Peyer's patch (tissue), 4 donors: ENCODE measurements at regions not wholly inside any gene's neighbourhood (a gene's known extent, or its start where the extent isn't known, plus 50 kb on each side); places are given as distances from the start of the nearest gene placed in this dataset.

Experiments
- DNase-seq, 3 donors: peaks; one replicate each; pipeline ENCODE4 v3.0.0-alpha.2; 2017 to 2019
- H3K27ac ChIP-seq, 4 donors: fragments of 200-600 bp; sonication (generic); one replicate each; pipeline ENCODE4 v1.5.1; 2016 to 2019
- H3K27me3 ChIP-seq, 2 donors: fragments of 200-600 bp; sonication (generic); one replicate each; pipeline ENCODE4 v1.5.1; 2019
- H3K36me3 ChIP-seq, 3 donors: fragments of 200-600 bp; sonication (generic); one replicate each; pipeline ENCODE4 v1.5.1; 2016 to 2019
- H3K4me1 ChIP-seq, 4 donors: fragments of 200-600 bp; sonication (generic); one replicate each; pipeline ENCODE4 v1.5.1; 2016 to 2019
- H3K4me3 ChIP-seq, 4 donors: fragments of 200-600 bp; sonication (generic); 1 replicate in 3 of 4; 2 replicates in 1 of 4; pipeline ENCODE4 v1.5.1; 2016 to 2019; ENCODE audit warnings: mild to moderate bottlenecking in 1 of 4
- H3K9me3 ChIP-seq, 4 donors: fragments of 200-600 bp; sonication (generic); one replicate each; pipeline ENCODE4 v1.5.1; 2016 to 2019; ENCODE audit warnings: mild to moderate bottlenecking in 1 of 4
- POLR2A ChIP-seq, 2 donors: fragments of 450-650 bp; IDR thresholded peaks; one replicate each; pipeline ENCODE4 v1.5.1; 2017; ENCODE audit warnings: antibody characterized with exemption in 2 of 2, mild to moderate bottlenecking in 2 of 2, moderate library complexity in 2 of 2
- TF ChIP-seq, protein P1 (sequence below), 6 experiments: fragments of 450-650 bp in 4 of 6; fragments of 200-600 bp in 2 of 6; sonication (generic) in 1 of 6; IDR thresholded peaks; one replicate each; pipeline ENCODE4 v1.5.1; 2017 to 2019; ENCODE audit warnings: antibody characterized with exemption in 6 of 6, mild to moderate bottlenecking in 3 of 6, moderate library complexity in 1 of 6

DNA sequence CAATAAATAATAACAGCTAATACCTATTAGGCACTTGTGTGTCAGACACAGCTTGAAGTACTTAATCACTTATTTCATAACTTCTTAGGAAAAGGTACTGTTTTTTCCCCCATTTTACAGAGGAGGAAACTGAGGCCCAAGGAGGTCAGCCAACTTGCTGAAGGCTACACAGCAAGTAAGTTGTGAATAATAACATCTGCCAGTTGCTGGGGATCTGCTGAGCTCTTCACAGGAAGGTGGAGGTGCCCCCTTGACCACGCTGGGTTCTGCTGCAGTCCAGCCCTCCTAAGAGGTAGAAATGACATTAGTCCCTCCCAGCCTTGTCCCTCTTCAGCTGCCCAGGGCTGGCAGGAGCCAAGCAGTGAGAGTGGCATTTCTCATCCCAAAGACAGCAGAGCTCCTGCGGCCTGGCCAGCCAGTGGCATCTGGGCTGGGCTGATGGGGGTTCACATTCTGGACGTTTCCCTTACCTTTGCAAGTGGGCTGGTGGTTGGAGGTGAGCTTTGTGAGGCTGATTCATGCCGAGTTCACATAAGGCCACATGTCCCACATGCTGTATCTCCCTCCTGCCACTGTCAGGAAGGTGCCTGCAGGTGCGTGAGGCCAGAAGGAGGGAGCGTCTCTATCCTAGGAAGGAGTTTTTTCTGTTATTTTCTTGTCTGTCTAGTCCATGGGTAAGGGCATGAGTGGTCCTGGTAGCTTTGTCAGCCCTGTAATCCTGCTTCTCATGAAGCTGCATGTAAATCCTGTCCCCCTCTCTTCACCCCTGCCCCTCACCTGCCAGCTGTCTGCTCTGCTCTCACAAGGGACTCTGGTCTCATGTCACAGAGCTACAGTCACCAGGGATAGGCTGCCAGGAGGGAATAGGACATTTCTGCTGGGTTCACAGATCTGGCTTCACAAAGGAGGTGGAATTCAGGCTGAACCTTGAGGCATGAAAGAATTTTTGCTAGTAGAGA is 171.7 kb downstream of the MACROH2A1 start:
- H3K9me3 ChIP-seq: peaks cover 0 to 4% (median 0%) of the 10 kb centered on the region in 4 donors
- no peak overlapping the region for H3K4me3 ChIP-seq
- TF ChIP-seq, protein P1, sequence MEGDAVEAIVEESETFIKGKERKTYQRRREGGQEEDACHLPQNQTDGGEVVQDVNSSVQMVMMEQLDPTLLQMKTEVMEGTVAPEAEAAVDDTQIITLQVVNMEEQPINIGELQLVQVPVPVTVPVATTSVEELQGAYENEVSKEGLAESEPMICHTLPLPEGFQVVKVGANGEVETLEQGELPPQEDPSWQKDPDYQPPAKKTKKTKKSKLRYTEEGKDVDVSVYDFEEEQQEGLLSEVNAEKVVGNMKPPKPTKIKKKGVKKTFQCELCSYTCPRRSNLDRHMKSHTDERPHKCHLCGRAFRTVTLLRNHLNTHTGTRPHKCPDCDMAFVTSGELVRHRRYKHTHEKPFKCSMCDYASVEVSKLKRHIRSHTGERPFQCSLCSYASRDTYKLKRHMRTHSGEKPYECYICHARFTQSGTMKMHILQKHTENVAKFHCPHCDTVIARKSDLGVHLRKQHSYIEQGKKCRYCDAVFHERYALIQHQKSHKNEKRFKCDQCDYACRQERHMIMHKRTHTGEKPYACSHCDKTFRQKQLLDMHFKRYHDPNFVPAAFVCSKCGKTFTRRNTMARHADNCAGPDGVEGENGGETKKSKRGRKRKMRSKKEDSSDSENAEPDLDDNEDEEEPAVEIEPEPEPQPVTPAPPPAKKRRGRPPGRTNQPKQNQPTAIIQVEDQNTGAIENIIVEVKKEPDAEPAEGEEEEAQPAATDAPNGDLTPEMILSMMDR (IDR thresholded peaks at IDR 0.05): no peak
- no peak for TF ChIP-seq POLR2A (IDR thresholded peaks at IDR 0.05)
- no peaks in the 10 kb centered on the region for H3K27me3 ChIP-seq
- H3K36me3 ChIP-seq: no peaks in the 10 kb centered on the region
- H3K27ac ChIP-seq: no peak overlapping the region
- H3K4me1 ChIP-seq: no peaks in the 10 kb centered on the region
- DNase-seq: peak in 1 of 3 donors; percentile 29

GRCh38 chr5:135225856-135226560 is 173.0 kb downstream of the MACROH2A1 start:
- DNase-seq: peak in 2 of 3 donors; percentile 19 to 29
- no peaks in the 10 kb centered on the region for H3K27me3 ChIP-seq
- no peaks in the 10 kb centered on the region for H3K36me3 ChIP-seq
- no peaks in the 10 kb centered on the region for H3K4me1 ChIP-seq
- H3K4me3 ChIP-seq: no peak overlapping the region
- no peak for TF ChIP-seq POLR2A (IDR thresholded peaks at IDR 0.05)
- TF ChIP-seq, protein P1 (IDR thresholded peaks at IDR 0.05): no peak
- H3K27ac ChIP-seq: no peak overlapping the region
- H3K9me3 ChIP-seq: peaks cover 0 to 4% (median 0%) of the 10 kb centered on the region in 4 donors

GRCh38 chr5:135223891-135224625 is 175.0 kb downstream of the MACROH2A1 start:
- Histone ChIP-seq H3K4me1 (no peaks in the 10 kb centered on the region), H3K27me3 (no peaks in the 10 kb centered on the region), H3K9me3 (no peaks in the 10 kb centered on the region), H3K36me3 (no peaks in the 10 kb centered on the region), H3K27ac (no peak overlapping the region), H3K4me3 (no peak overlapping the region)
- DNase-seq: peak in 2 of 3 donors; percentile 18 to 23
- TF ChIP-seq POLR2A (IDR thresholded peaks at IDR 0.05): no peak
- TF ChIP-seq, protein P1 (IDR thresholded peaks at IDR 0.05): no peak

DNA sequence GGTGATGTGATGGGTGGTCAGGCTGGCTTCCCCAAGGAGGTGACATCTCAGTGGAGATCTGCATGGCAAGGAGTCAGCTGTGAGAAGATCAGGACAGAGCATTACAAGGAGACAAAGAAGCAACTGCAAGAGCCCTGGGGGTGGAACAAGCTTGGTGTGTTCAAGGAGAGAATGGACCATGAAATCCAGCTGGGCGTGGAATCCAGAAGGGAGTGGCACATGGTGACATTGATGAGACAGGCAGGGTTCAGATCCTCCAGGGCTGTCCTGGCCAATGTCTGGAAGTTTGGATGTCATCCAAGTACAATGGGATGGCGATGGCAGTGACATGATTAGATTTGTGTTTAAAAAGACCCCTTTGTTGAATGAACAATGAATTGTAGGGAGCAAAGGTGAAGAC is 175.6 kb downstream of the MACROH2A1 start:
- H3K9me3 ChIP-seq: no peaks in the 10 kb centered on the region
- peak in 2 of 3 donors; percentile 12 to 25 for DNase-seq
- H3K36me3 ChIP-seq: no peaks in the 10 kb centered on the region
- TF ChIP-seq POLR2A (IDR thresholded peaks at IDR 0.05): no peak
- TF ChIP-seq, protein P1 (IDR thresholded peaks at IDR 0.05): no peak
- no peaks in the 10 kb centered on the region for H3K4me1 ChIP-seq
- no peaks in the 10 kb centered on the region for H3K27me3 ChIP-seq
- H3K4me3 ChIP-seq: no peak overlapping the region
- H3K27ac ChIP-seq: no peak overlapping the region

DNA sequence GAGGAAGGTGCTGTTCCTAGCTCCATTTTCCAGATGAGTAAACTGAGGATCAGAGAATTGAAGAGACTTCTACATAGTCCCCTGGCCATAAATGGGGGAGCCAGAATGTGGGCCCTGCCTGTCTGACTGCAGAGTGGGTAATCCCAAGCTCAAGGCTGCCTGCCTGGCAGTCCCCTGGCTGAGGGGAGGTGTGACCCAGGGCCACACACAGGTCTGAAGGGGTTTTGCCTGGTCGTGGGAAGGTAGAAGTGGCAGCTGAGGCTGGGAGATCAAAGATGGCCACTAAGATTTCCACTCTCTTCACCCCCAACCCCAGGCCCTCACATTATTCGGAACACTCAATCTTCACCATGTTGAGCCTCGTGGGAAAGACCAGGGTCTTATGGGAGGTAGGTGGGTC is 176.3 kb downstream of the MACROH2A1 start:
- no peak for TF ChIP-seq POLR2A (IDR thresholded peaks at IDR 0.05)
- TF ChIP-seq, protein P1 (IDR thresholded peaks at IDR 0.05): no peak
- DNase-seq: peak in 2 of 3 donors; percentile 15 to 26

More for the DNA sequence above, 176.3 kb downstream of the MACROH2A1 start:
- H3K4me1 ChIP-seq: no peaks in the 10 kb centered on the region
- no peaks in the 10 kb centered on the region for H3K9me3 ChIP-seq
- no peaks in the 10 kb centered on the region for H3K36me3 ChIP-seq
- H3K4me3 ChIP-seq: no peak overlapping the region
- no peak overlapping the region for H3K27ac ChIP-seq
- H3K27me3 ChIP-seq: no peaks in the 10 kb centered on the region
